Activated B cell treated with CpG ODN at 0.5 μM for 24 hours (primary cell): ENCODE measurements at regions not wholly inside any gene's neighbourhood (a gene's known extent, or its start where the extent isn't known, plus 50 kb on each side); places are given as distances from the start of the nearest gene placed in this dataset.

Experiments used
- ATAC-seq: fragments of 200-7000 bp; cut with Tn5 transposase; one replicate; pipeline ENCODE4 v1.10.0; 2021; ENCODE audit warnings: low read depth, mild to moderate bottlenecking, moderate library complexity
- CTCF ChIA-PET: fragments of 350-600 bp; sonication (Branson Sonifier 250); formaldehyde crosslinking; loops from one replicate; lab custom pipeline; 2021; ENCODE audit warnings: antibody characterized with exemption; lab: Charles Lee
- POLR2A ChIA-PET: fragments of 350-600 bp; sonication (Branson Sonifier 250); formaldehyde crosslinking; loops from one replicate; lab custom pipeline; 2021; ENCODE audit warnings: antibody characterized with exemption; lab: Charles Lee
- DNase-seq: peaks from one replicate; pipeline ENCODE4 v3.0.0; 2022
- H3K27ac Mint-ChIP-seq: one replicate; pipeline ENCODE4 v1.8.0; 2020; ENCODE audit warnings: mixed read lengths
- H3K27me3 Mint-ChIP-seq: one replicate; pipeline ENCODE4 v1.8.0; 2021; ENCODE audit warnings: mixed read lengths
- H3K36me3 Mint-ChIP-seq: one replicate; pipeline ENCODE4 v1.8.0; 2021; ENCODE audit warnings: low read depth, mixed read lengths
- H3K4me1 Mint-ChIP-seq: one replicate; pipeline ENCODE4 v1.8.0; 2021; ENCODE audit warnings: mixed read lengths
- H3K4me3 Mint-ChIP-seq: one replicate; pipeline ENCODE4 v1.8.0; 2020; ENCODE audit warnings: mild to moderate bottlenecking, mixed read lengths
- H3K9me3 Mint-ChIP-seq: one replicate; pipeline ENCODE4 v1.8.0; 2020; ENCODE audit warnings: mixed read lengths
- CTCF ChIP-seq: fragments of 200-600 bp; IDR thresholded peaks from one replicate; pipeline ENCODE4 v1.8.0; 2022; ENCODE audit warnings: antibody characterized with exemption, mild to moderate bottlenecking
- intact Hi-C: fragments of 100-400 bp; cut with micrococcal nuclease; formaldehyde crosslinking; loops from one replicate; pipeline ENCODE4 v1.15.1; 2024

GRCh38 chr2:240326886-240327285, 108.6 kb upstream of the GPC1 start:
- peaks cover 10% of the 10 kb centered on the region for H3K9me3 Mint-ChIP-seq
- peaks cover 9% of the 10 kb centered on the region for H3K27me3 Mint-ChIP-seq
- no peaks in the 10 kb centered on the region for H3K36me3 Mint-ChIP-seq
- H3K4me1 Mint-ChIP-seq = no peaks in the 10 kb centered on the region
- DNase-seq = no peak
- TF ChIP-seq CTCF = no peak
- H3K4me3 Mint-ChIP-seq = no peak overlapping the region
- CTCF ChIA-PET = no interaction called here
- no peak for ATAC-seq
- intact Hi-C loops = no loop called here
- H3K27ac Mint-ChIP-seq = no peak overlapping the region
- POLR2A ChIA-PET = no interaction called here

GRCh38 chr2:240327566-240327965, 107.9 kb upstream of the GPC1 start:
- TF ChIP-seq CTCF = no peak
- POLR2A ChIA-PET = no interaction called here
- no peak for DNase-seq

DNA sequence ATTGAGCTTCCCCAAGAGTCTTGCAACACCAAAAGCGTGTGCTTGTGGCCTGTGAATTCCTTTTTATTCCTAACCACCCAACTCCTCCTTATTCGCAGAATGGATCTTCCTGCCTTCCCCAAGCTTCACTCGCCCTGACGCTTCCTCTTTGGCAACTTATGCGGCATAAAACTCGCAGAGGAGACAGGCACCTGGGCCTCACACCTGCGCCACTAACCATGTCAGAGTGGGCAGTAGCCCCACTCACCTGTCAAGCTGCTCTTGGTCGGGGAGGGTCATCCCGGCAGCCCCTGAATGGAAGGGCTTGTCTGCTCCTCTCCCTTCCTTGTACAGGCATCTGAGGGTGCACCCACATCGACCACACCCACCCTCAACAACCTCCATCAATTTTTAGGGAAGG, 106.9 kb upstream of the GPC1 start:
- H3K27ac Mint-ChIP-seq = no peak overlapping the region
- H3K27me3 Mint-ChIP-seq = peaks cover 9% of the 10 kb centered on the region
- intact Hi-C loops = no loop called here
- POLR2A ChIA-PET = no interaction called here
- H3K4me1 Mint-ChIP-seq = no peaks in the 10 kb centered on the region
- DNase-seq (no peak), ATAC-seq (no peak)
- no peak for TF ChIP-seq CTCF
- CTCF ChIA-PET = no interaction called here
- H3K36me3 Mint-ChIP-seq = no peaks in the 10 kb centered on the region
- no peak overlapping the region for H3K4me3 Mint-ChIP-seq
- H3K9me3 Mint-ChIP-seq = peaks cover 16% of the 10 kb centered on the region

More at GRCh38 chr2:240327566-240327965, 107.9 kb upstream of the GPC1 start:
- no peak overlapping the region for H3K4me3 Mint-ChIP-seq
- no peak overlapping the region for H3K27ac Mint-ChIP-seq
- H3K36me3 Mint-ChIP-seq = no peaks in the 10 kb centered on the region
- CTCF ChIA-PET = no interaction called here
- intact Hi-C loops = no loop called here
- H3K27me3 Mint-ChIP-seq = peaks cover 11% of the 10 kb centered on the region
- no peaks in the 10 kb centered on the region for H3K4me1 Mint-ChIP-seq
- no peak for ATAC-seq
- peaks cover 16% of the 10 kb centered on the region for H3K9me3 Mint-ChIP-seq

- Mint-ChIP-seq H3K4me3 (no peak overlapping the region), H3K27me3 (peaks cover 9% of the 10 kb centered on the region), H3K27ac (no peak overlapping the region), H3K36me3 (no peaks in the 10 kb centered on the region), H3K4me1 (no peaks in the 10 kb centered on the region), H3K9me3 (peaks cover 16% of the 10 kb centered on the region)
- intact Hi-C loops = no loop called here
- POLR2A ChIA-PET = no interaction called here
- no peak for TF ChIP-seq CTCF
- CTCF ChIA-PET = no interaction called here
- no peak for ATAC-seq
- DNase-seq = no peak
These were observed 106.3 kb upstream of the GPC1 start for GRCh38 chr2:240329116-240329665.

- no peak for TF ChIP-seq CTCF
- Mint-ChIP-seq H3K27me3 (peaks cover 9% of the 10 kb centered on the region), H3K36me3 (no peaks in the 10 kb centered on the region), H3K9me3 (peaks cover 16% of the 10 kb centered on the region), H3K4me3 (no peak overlapping the region), H3K4me1 (no peaks in the 10 kb centered on the region), H3K27ac (no peak overlapping the region)
- ChIA-PET CTCF (no interaction called here), POLR2A (no interaction called here)
- intact Hi-C loops = no loop called here
- DNase-seq = no peak
- no peak for ATAC-seq
These were observed 105.7 kb upstream of the GPC1 start for GRCh38 chr2:240329778-240330177.
